ENCODE measurements at regions not wholly inside any gene's neighbourhood (a gene's known extent, or its start where the extent isn't known, plus 50 kb on each side); places are given as distances from the start of the nearest gene placed in this dataset.
A peak's percentile ranks its signal among the peaks of the same experiment; 100 is the strongest.

DNA sequence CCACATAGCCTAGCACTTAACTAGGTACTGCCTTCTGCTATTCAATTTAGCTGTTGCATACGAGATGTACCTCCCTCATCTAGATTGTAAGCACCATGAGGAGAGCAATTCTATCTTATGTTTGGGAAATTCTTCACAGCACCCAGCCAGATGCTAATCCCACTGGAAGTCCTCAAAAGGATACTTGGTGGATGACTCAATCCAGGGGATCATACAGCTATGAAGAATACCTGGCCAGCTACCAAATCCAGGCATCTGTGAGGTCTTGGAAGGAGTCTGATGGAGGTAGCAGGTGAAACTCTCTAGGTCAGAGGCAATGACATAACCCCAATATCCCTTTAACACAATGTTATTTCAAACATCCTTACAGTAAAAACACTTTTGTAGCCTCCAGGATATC is 167.8 kb upstream of the NCAM1 start:
- TF ChIP-seq, protein P1, sequence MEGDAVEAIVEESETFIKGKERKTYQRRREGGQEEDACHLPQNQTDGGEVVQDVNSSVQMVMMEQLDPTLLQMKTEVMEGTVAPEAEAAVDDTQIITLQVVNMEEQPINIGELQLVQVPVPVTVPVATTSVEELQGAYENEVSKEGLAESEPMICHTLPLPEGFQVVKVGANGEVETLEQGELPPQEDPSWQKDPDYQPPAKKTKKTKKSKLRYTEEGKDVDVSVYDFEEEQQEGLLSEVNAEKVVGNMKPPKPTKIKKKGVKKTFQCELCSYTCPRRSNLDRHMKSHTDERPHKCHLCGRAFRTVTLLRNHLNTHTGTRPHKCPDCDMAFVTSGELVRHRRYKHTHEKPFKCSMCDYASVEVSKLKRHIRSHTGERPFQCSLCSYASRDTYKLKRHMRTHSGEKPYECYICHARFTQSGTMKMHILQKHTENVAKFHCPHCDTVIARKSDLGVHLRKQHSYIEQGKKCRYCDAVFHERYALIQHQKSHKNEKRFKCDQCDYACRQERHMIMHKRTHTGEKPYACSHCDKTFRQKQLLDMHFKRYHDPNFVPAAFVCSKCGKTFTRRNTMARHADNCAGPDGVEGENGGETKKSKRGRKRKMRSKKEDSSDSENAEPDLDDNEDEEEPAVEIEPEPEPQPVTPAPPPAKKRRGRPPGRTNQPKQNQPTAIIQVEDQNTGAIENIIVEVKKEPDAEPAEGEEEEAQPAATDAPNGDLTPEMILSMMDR (IDR thresholded peaks at IDR 0.05; ENCODE audit: insufficient read depth, low read length) = no peak
- H3K4me3 ChIP-seq (ENCODE audit: low read depth, low read length) = no peak overlapping the region
- DNase-seq (ENCODE audit: low read depth) = peak; percentile 56

GRCh38 chr11:112794331-112794846 is 166.8 kb upstream of the NCAM1 start:
- no peak overlapping the region for H3K4me3 ChIP-seq (ENCODE audit: low read depth, low read length)
- peak; percentile 91 for DNase-seq (ENCODE audit: low read depth)
- TF ChIP-seq, protein P1 (IDR thresholded peaks at IDR 0.05; ENCODE audit: insufficient read depth, low read length) = no peak

DNA sequence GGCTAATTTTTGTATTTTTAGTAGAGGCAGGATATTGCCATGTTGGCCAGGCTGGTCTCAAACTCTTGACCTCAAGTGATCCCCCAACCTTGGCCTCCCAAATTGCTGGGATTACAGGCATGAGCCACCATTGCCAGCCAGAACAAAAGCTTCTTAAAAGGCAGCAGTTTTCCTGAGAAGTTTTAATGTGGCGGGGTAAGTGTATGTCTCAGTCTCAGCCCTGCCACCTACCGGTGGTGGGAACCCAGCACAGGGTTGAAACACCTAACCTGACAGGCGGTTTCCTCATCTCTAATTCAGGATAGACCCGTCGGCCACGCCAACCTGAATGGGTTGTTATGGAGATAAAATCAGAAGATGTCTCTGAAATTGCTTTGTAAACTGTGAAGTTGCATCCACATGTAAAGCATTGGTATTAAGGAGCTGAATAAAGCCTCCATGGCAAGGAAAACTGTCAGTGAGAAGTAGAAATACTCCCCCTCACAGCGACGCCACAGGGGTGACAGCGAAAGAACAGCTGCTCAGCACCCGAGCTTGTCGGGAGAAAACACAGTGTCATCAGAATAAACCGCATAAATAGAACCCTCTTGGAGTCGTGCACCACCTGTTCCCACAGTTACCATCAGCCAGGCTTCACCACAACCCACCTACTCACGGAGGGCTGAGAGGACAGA is 165.9 kb upstream of the NCAM1 start:
- DNase-seq (ENCODE audit: low read depth) = peak; percentile 67
- H3K4me3 ChIP-seq (ENCODE audit: low read depth, low read length) = no peak overlapping the region
- TF ChIP-seq, protein P1 (IDR thresholded peaks at IDR 0.05; ENCODE audit: insufficient read depth, low read length) = peak; percentile 76

DNA sequence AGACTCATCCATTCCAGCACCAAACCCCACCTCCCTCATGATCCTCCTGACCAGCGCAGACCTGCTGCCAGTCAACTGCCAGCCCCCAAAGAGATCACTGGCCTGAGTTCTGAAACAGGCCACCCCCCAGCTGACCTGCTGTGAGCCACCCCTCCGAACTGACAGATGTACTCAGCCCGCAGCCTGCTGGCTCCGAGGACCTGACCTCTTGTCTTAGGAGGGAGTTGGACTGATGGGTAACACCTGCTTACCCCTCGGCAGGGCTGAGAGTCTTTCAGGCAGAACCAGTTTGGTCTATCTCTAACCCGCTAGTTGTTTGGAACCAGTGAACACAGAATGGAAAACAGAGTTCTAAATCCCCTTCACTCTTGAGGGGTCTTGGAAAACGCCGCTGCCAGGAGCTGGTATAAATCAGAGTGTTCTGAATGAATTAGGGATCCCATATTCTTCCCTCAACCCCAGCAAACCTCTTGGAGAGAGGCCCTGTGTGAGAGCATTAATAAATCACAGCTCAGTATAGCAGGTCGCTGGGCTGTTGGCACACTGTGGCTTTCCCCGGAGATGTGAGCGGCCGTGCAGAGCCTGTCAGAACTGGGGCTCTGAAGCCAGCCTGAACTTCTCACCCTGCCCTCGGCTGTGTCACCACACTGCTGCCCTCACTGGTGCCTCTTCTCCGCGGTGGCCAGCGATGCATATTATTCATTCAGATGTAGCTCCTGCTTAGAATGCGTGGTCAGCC is 165.1 kb upstream of the NCAM1 start:
- no peak for DNase-seq (ENCODE audit: low read depth)
- TF ChIP-seq, protein P1 (IDR thresholded peaks at IDR 0.05; ENCODE audit: insufficient read depth, low read length) = no peak

DNA sequence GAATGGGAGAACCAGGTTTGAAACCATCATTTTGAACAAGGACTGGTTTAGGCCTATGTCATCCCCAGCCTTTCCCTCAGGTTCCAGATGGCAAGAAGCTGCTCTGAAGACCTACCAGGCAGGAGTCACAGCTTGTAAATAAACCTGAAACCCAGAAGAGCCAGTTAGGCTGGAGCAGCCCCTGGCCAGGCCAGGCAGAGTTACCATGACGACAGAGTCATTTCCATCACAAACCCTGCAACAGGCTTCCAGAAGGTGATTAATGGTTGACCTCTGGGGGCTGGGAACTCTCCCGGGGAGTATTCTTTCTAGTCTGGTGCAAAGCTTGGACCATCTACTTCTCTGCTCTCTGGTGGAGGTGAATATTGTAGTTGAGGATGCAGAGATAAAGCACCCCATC is 164.1 kb upstream of the NCAM1 start:
- TF ChIP-seq, protein P1 (IDR thresholded peaks at IDR 0.05; ENCODE audit: insufficient read depth, low read length) = no peak
- H3K4me3 ChIP-seq (ENCODE audit: low read depth, low read length) = no peak overlapping the region
- DNase-seq (ENCODE audit: low read depth) = no peak

More for the DNA sequence above, 165.1 kb upstream of the NCAM1 start:
- H3K4me3 ChIP-seq (ENCODE audit: low read depth, low read length) = no peak overlapping the region

- peak; percentile 33 for DNase-seq (ENCODE audit: low read depth)
- no peak overlapping the region for H3K4me3 ChIP-seq (ENCODE audit: low read depth, low read length)
- TF ChIP-seq, protein P1 (IDR thresholded peaks at IDR 0.05; ENCODE audit: insufficient read depth, low read length) = peak; percentile 48
Observed at GRCh38 chr11:112797648-112798293, 163.4 kb upstream of the NCAM1 start.
